GM18502 (cell line): ENCODE measurements at regions not wholly inside any gene's neighbourhood (a gene's known extent, or its start where the extent isn't known, plus 50 kb on each side); places are given as distances from the start of the nearest gene placed in this dataset.

ENCODE experiments used
- ATAC-seq: cut with Tn5 transposase; IDR thresholded peaks from one replicate; pipeline ENCODE4 v1.9.1; 2021; ENCODE audit warnings: mild to moderate bottlenecking; ENCODE audit not compliant: unreplicated experiment, poor library complexity

GRCh38 chr1:239856067-239856466 is 235.6 kb upstream of the FMN2 start:
- ATAC-seq: no peak

GRCh38 chr1:239856924-239857323 is 234.8 kb upstream of the FMN2 start:
- no peak for ATAC-seq

GRCh38 chr1:239858057-239858456 is 233.6 kb upstream of the FMN2 start:
- ATAC-seq: no peak

GRCh38 chr1:239858529-239858928 is 233.2 kb upstream of the FMN2 start:
- no peak for ATAC-seq

- no peak for ATAC-seq
These were observed 229.7 kb upstream of the FMN2 start for GRCh38 chr1:239861985-239862384.

- ATAC-seq: no peak
These were observed 223.4 kb upstream of the FMN2 start for GRCh38 chr1:239868058-239868832.

- ATAC-seq: no peak
These were observed 221.5 kb upstream of the FMN2 start for GRCh38 chr1:239870194-239870593.

- ATAC-seq: no peak
These were observed 219.1 kb upstream of the FMN2 start for GRCh38 chr1:239872626-239873025.

- ATAC-seq: no peak
These were observed 216.9 kb upstream of the FMN2 start for GRCh38 chr1:239874831-239875230.

- ATAC-seq: no peak
These were observed 212.1 kb upstream of the FMN2 start for GRCh38 chr1:239879321-239880170.

- ATAC-seq: no peak
These were observed 208.7 kb upstream of the FMN2 start for GRCh38 chr1:239882967-239883366.

GRCh38 chr1:239884796-239885195 is 206.9 kb upstream of the FMN2 start:
- ATAC-seq: no peak

GRCh38 chr1:239886266-239886665 is 205.4 kb upstream of the FMN2 start:
- no peak for ATAC-seq

GRCh38 chr1:239888639-239889038 is 203.0 kb upstream of the FMN2 start:
- ATAC-seq: no peak

- ATAC-seq: no peak
These were observed 199.9 kb upstream of the FMN2 start for GRCh38 chr1:239891621-239892358.

- no peak for ATAC-seq
These were observed 199.1 kb upstream of the FMN2 start for GRCh38 chr1:239892602-239893001.

GRCh38 chr1:239893127-239893731 is 198.5 kb upstream of the FMN2 start:
- ATAC-seq: no peak

- ATAC-seq: no peak
These were observed 195.1 kb upstream of the FMN2 start for GRCh38 chr1:239896569-239896968.

- no peak for ATAC-seq
These were observed 194.7 kb upstream of the FMN2 start for GRCh38 chr1:239896980-239897379.

- ATAC-seq: no peak
These were observed 194.2 kb upstream of the FMN2 start for GRCh38 chr1:239897458-239897857.
